GM12874 (cell line): ENCODE measurements at regions not wholly inside any gene's neighbourhood (a gene's known extent, or its start where the extent isn't known, plus 50 kb on each side); places are given as distances from the start of the nearest gene placed in this dataset.

Experiments
- TF ChIP-seq, protein P1 (sequence below): IDR thresholded peaks from 2 replicates; pipeline ENCODE4 v1.5.1; 2011; ENCODE audit warnings: low read depth, mild to moderate bottlenecking, control low read depth, low read length, moderate library complexity; ENCODE audit not compliant: insufficient read depth

DNA sequence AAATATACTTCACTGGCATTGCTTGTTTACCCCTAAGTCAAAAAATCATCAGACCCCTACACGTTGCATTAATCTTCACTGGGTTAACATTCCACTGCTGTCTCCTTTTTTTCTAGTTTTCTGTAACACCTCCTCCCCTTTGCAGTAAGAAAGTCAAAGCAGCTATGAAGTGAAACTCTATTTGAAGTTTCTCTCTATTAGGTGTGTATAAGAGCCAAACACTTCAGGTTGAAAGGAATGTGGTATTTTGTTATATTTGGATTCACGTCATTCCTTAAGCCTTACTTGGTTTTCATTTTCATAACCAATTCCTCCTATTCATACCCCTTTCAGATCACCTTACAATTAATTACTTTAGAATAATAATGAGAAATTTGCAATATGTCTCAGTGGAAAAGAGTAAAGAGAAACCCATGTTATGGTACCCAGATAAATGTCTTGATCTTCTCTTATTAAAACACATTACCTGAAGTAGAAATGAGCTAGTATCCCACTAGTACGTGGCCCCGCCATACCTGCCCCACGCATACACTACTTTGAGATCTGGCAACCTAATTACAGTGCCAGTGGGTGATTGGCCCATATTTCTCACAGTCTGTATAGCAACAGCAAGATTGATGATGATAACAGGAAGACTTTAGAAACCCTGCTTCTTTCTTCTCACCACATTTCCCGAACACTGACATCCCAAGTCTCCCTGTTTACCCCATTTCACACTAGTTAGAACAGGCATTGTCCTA, 236.4 kb upstream of the RGS6 start:
- TF ChIP-seq, protein P1, sequence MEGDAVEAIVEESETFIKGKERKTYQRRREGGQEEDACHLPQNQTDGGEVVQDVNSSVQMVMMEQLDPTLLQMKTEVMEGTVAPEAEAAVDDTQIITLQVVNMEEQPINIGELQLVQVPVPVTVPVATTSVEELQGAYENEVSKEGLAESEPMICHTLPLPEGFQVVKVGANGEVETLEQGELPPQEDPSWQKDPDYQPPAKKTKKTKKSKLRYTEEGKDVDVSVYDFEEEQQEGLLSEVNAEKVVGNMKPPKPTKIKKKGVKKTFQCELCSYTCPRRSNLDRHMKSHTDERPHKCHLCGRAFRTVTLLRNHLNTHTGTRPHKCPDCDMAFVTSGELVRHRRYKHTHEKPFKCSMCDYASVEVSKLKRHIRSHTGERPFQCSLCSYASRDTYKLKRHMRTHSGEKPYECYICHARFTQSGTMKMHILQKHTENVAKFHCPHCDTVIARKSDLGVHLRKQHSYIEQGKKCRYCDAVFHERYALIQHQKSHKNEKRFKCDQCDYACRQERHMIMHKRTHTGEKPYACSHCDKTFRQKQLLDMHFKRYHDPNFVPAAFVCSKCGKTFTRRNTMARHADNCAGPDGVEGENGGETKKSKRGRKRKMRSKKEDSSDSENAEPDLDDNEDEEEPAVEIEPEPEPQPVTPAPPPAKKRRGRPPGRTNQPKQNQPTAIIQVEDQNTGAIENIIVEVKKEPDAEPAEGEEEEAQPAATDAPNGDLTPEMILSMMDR, result no peak

DNA sequence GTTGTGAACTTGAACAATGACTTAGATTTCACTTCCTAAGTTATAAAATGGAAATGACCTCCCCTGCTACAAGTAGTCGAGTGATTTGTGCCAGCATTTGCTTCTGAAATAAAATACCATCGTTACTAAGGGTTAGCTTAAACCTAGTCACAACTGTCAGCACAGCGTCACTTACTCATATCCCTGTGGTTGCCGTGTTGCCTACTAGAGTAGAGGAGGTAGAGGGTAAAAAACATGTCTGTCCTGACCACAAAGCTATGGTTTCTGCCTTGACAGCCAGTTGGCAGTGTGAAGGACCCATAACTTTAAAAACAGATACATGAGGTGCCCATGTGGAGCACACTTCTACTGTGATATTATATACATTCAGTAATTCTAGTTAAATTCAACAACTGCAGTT, 234.2 kb upstream of the RGS6 start:
- TF ChIP-seq, protein P1, result no peak

DNA sequence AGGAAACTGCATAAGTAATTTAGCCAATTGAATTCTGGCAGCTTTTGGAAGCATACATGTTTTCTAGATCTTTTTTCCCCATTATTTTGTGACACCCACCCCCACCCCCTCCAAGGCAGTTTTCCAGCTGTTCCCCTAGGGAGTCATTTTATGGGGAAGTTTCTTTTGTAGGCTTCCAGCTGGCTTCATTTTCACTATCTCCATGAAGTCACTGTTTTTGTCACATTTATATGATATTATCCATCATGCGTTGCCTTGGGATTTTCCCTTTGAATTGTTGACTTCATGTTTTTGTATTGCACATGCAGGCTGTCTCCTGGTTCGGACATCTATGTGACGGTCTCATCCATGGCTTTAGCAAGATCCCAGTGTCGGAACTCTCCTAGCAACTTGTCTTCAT, 233.6 kb upstream of the RGS6 start:
- TF ChIP-seq, protein P1, result no peak

DNA sequence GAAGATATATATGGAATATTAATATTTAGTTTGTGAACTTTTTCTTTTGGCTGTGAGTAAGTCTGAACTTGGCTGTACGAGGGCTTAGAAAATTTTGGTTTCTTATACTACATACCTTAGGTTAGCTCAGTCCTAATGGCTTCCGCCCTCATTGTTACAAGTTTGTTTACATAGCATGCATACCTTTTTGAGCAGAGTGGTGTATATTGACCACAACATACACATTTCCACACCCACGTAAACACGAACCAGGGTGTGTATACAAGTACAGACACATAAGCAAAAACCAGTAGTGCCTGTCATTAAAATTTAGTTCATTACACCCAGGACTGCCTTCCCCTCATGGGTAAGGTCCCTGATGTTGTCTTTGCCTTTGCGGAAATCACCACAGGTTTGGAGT, 230.2 kb upstream of the RGS6 start:
- TF ChIP-seq, protein P1, result no peak

DNA sequence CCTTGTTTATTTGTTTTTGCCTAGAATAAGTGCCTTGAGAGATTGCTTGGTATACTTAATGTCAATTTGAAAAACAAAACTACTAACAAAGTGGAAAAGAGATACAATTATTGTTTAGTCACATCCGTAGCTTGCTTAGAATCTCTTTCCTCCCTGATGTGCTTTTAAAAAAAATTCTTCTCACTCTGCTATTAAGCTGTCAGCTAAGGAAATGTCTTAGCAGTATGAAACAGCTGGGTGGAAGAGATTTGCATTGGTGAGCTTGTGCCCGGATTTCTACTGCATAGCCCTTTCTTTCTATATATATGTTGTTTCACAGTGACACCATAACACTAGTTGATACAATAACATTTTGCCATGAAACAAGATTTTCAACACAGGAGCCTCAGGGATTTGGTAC, 229.4 kb upstream of the RGS6 start:
- TF ChIP-seq, protein P1, result no peak

DNA sequence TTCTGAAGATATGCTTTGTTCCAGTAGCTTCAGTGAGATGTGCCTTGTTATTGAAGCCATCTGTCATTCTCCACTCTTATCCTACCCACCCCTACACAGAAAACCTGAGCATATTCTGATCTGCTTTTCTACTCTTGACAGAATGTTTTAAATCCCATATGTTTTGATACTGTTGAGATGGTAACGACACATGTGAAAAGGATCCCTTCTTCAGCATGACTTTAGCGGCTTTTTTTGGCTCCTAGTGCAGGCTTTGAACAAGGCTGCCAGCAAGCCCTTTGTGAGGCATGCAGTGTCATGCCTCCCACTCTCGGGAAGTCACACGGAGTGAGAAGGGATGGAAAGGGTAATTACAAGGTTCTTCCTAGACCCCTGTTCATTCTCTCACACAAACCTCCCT, 228.8 kb upstream of the RGS6 start:
- TF ChIP-seq, protein P1, result no peak

DNA sequence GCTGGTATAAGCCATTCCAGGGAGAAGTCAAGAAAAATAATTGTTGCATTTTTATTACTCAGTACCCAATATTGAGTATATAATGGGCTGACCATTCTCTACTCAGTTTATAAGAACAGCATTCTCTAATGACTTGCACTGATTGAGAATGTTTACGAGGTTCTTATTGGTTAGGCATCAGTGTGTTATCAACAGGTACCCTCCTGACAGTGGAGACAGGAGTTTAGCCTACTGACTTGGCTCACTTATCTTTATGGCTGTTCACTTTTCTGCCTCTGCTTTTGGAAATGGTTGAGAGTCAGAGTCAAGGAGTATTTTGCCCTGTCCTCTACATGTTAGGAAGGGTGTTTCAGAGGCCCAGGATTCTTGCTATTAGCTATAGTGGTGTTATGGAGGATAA, 228.0 kb upstream of the RGS6 start:
- TF ChIP-seq, protein P1, result no peak

DNA sequence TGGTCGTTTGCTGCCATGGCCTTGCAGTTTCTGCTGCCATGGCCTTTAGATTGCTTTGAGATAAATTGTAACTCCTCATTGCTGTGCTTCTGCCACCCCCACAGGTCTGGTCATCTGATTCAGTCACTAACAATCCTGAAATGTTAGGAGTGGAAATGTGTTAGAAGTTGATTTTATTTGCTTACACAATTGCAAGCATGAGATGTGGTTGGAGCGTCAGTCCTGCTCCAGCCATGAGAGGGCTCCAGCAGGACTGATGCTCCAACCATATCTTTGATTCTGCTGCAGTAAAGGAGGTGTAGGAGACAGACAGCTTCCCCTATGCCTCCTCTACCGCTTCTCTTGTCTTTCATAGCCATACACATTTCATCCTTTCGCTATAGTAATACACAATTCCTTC, 226.8 kb upstream of the RGS6 start:
- TF ChIP-seq, protein P1, result no peak
